MM.1S (cell line): ENCODE measurements at regions not wholly inside any gene's neighbourhood (a gene's known extent, or its start where the extent isn't known, plus 50 kb on each side); places are given as distances from the start of the nearest gene placed in this dataset.
"Not testable (repeated sequence)": the region's sequence is repeated elsewhere in the genome, so short reads cannot be mapped to it uniquely, and the experiment has no call there.

ENCODE experiments used
- DNase-seq: peaks from one replicate; pipeline ENCODE4 v3.0.0-alpha.2; 2015
- H2AFZ ChIP-seq: fragments of 300-600 bp; sonication (generic); 2 replicates; pipeline ENCODE4 v1.6.0; 2016; ENCODE audit warnings: antibody characterized with exemption, low read length
- H3F3A ChIP-seq: fragments of 300-600 bp; sonication (generic); 2 replicates; pipeline ENCODE4 v1.6.1; 2016; ENCODE audit warnings: mild to moderate bottlenecking, antibody characterized with exemption, low read length, moderate library complexity, mixed read lengths; ENCODE audit not compliant: insufficient read depth
- H3K27ac ChIP-seq: fragments of 300-600 bp; sonication (generic); 2 replicates; pipeline ENCODE4 v1.5.1; 2016; ENCODE audit warnings: mild to moderate bottlenecking, low read length
- H3K27me3 ChIP-seq: fragments of 300-600 bp; sonication (generic); replicated peaks from 2 replicates; pipeline ENCODE4 v1.6.0; 2016; ENCODE audit warnings: low read length; ENCODE audit not compliant: insufficient read depth
- H3K36me3 ChIP-seq: fragments of 300-600 bp; sonication (generic); replicated peaks from 2 replicates; pipeline ENCODE4 v1.6.1; 2016; ENCODE audit warnings: mild to moderate bottlenecking, low read length, mixed read lengths; ENCODE audit not compliant: insufficient read depth
- H3K4me1 ChIP-seq: fragments of 300-600 bp; sonication (generic); 2 replicates; pipeline ENCODE4 v1.6.1; 2016; ENCODE audit warnings: low read length, mixed read lengths
- H3K4me2 ChIP-seq: fragments of 300-600 bp; sonication (generic); 2 replicates; pipeline ENCODE4 v1.6.0; 2016; ENCODE audit warnings: low read depth, low read length
- H3K4me3 ChIP-seq: fragments of 300-600 bp; sonication (generic); 2 replicates; pipeline ENCODE4 v1.5.1; 2016; ENCODE audit warnings: low read length, mixed read lengths
- H3K79me2 ChIP-seq: fragments of 300-600 bp; sonication (generic); 2 replicates; pipeline ENCODE4 v1.6.1; 2016; ENCODE audit warnings: mixed run types, low read length, mixed read lengths
- H3K9ac ChIP-seq: fragments of 300-600 bp; sonication (generic); 2 replicates; pipeline ENCODE4 v1.6.1; 2016; ENCODE audit warnings: low read length, mixed read lengths
- H3K9me2 ChIP-seq: fragments of 300-600 bp; sonication (generic); replicated peaks from 2 replicates; pipeline ENCODE4 v1.6.1; 2016; ENCODE audit warnings: mild to moderate bottlenecking, low read length, mixed read lengths; ENCODE audit not compliant: insufficient read depth
- H3K9me3 ChIP-seq: fragments of 300-600 bp; sonication (generic); replicated peaks from 2 replicates; pipeline ENCODE4 v1.6.1; 2016; ENCODE audit warnings: mild to moderate bottlenecking, low read length, mixed read lengths; ENCODE audit not compliant: insufficient read depth
- H4K20me1 ChIP-seq: fragments of 300-600 bp; sonication (generic); 2 replicates; pipeline ENCODE4 v1.6.1; 2016; ENCODE audit warnings: mild to moderate bottlenecking, low read length, moderate library complexity, mixed read lengths; ENCODE audit not compliant: insufficient read depth
- CTCF ChIP-seq: fragments of 300-600 bp; sonication (generic); IDR thresholded peaks from 2 replicates; pipeline ENCODE4 v1.5.1; 2016; ENCODE audit warnings: antibody characterized with exemption, low read length, mixed read lengths
- EZH2 ChIP-seq: fragments of 300-600 bp; sonication (generic); optimal IDR thresholded peaks from 2 replicates; pipeline ENCODE3; 2017; ENCODE audit warnings: low read depth, mild to moderate bottlenecking, antibody characterized with exemption, low read length, mixed read lengths
- EZH2phosphoT487 ChIP-seq: fragments of 300-600 bp; sonication (generic); IDR thresholded peaks from 2 replicates; pipeline ENCODE4 v1.6.1; 2018; ENCODE audit warnings: antibody characterized with exemption, low read length

- no peak overlapping the region for H3K9ac ChIP-seq
- peak overlapping the region; percentile 25; the same call in 1 of the 2 replicates for H3K4me2 ChIP-seq
- no peak for TF ChIP-seq CTCF
- no peak for TF ChIP-seq EZH2phosphoT487
- no peak for TF ChIP-seq EZH2
- no peaks in the 10 kb centered on the region for H3K36me3 ChIP-seq
- H4K20me1 ChIP-seq = no peaks in the 10 kb centered on the region
- H3K27ac ChIP-seq = peak overlapping the region; percentile 32; the same call in 1 of the 2 replicates
- peak; percentile 86 for DNase-seq
- H3F3A ChIP-seq = no peaks in the 10 kb centered on the region
- H3K27me3 ChIP-seq = no peaks in the 10 kb centered on the region
- H3K4me1 ChIP-seq = peaks cover 5% of the 10 kb centered on the region; the same call in 1 of the 2 replicates
- 0 out of 2 replicates have a peak overlapping the region, but pooled peaks have one; percentile 5 for H2AFZ ChIP-seq
- no peaks in the 10 kb centered on the region for H3K9me2 ChIP-seq
- H3K9me3 ChIP-seq = no peaks in the 10 kb centered on the region
- H3K4me3 ChIP-seq = no peak overlapping the region
- H3K79me2 ChIP-seq = no peaks in the 10 kb centered on the region
These were observed 1175.2 kb upstream of the DIAPH2 start for GRCh38 chrX:95509474-95509873.

- H4K20me1 ChIP-seq, H3K9me3 ChIP-seq, H3F3A ChIP-seq, H3K4me1 ChIP-seq, H3K27me3 ChIP-seq, DNase-seq, H3K79me2 ChIP-seq, H3K36me3 ChIP-seq, H3K9ac ChIP-seq, H3K4me3 ChIP-seq, H3K4me2 ChIP-seq, H2AFZ ChIP-seq, H3K9me2 ChIP-seq, H3K27ac ChIP-seq: not testable (repeated sequence)
These were observed 1160.6 kb upstream of the DIAPH2 start for GRCh38 chrX:95524018-95524417.

GRCh38 chrX:95536111-95536510 is 1148.5 kb upstream of the DIAPH2 start:
- no peaks in the 10 kb centered on the region for H3F3A ChIP-seq
- H2AFZ ChIP-seq = no peak overlapping the region
- no peak for DNase-seq
- H3K4me3 ChIP-seq = no peak overlapping the region
- no peaks in the 10 kb centered on the region for H4K20me1 ChIP-seq
- H3K4me2 ChIP-seq = no peak overlapping the region
- no peaks in the 10 kb centered on the region for H3K4me1 ChIP-seq
- no peaks in the 10 kb centered on the region for H3K79me2 ChIP-seq
- no peak overlapping the region for H3K27ac ChIP-seq
- no peaks in the 10 kb centered on the region for H3K27me3 ChIP-seq
- no peak overlapping the region for H3K9ac ChIP-seq
- H3K9me3 ChIP-seq = no peaks in the 10 kb centered on the region
- no peak for TF ChIP-seq EZH2
- TF ChIP-seq EZH2phosphoT487 = no peak
- TF ChIP-seq CTCF = no peak
- H3K36me3 ChIP-seq = no peaks in the 10 kb centered on the region
- no peaks in the 10 kb centered on the region for H3K9me2 ChIP-seq

- Histone ChIP-seq H3K79me2 (no peaks in the 10 kb centered on the region), H2AFZ (no peak overlapping the region), H3K9me2 (no peaks in the 10 kb centered on the region), H3F3A (no peaks in the 10 kb centered on the region), H3K9me3 (no peaks in the 10 kb centered on the region), H3K27ac (no peak overlapping the region), H3K4me2 (no peak overlapping the region), H3K27me3 (no peaks in the 10 kb centered on the region), H4K20me1 (no peaks in the 10 kb centered on the region), H3K4me1 (no peaks in the 10 kb centered on the region), H3K36me3 (no peaks in the 10 kb centered on the region), H3K9ac (no peak overlapping the region), H3K4me3 (no peak overlapping the region)
- DNase-seq = no peak
- TF ChIP-seq CTCF (no peak), EZH2phosphoT487 (no peak), EZH2 (no peak)
These were observed 1148.0 kb upstream of the DIAPH2 start for GRCh38 chrX:95536661-95537060.
